B cell (primary cell): ENCODE measurements at regions not wholly inside any gene's neighbourhood (a gene's known extent, or its start where the extent isn't known, plus 50 kb on each side); places are given as distances from the start of the nearest gene placed in this dataset.

Source experiments
- CTCF ChIP-seq: fragments of 200-600 bp; IDR thresholded peaks from one replicate; pipeline ENCODE4 v1.8.0; 2022; ENCODE audit warnings: antibody characterized with exemption, mild to moderate bottlenecking
- EZH2 ChIP-seq: IDR thresholded peaks from 2 replicates; pipeline ENCODE4 v1.6.1; 2012; ENCODE audit warnings: borderline replicate concordance, low read depth, mild to moderate bottlenecking, moderate library complexity, low read length; ENCODE audit not compliant: insufficient read depth, poor library complexity, severe bottlenecking

GRCh38 chr16:59356709-59357108 is 622.6 kb upstream of the GOT2 start:
- TF ChIP-seq CTCF = no peak
- no peak for TF ChIP-seq EZH2
